Endodermal cell (in vitro differentiated cells): ENCODE measurements at regions not wholly inside any gene's neighbourhood (a gene's known extent, or its start where the extent isn't known, plus 50 kb on each side); places are given as distances from the start of the nearest gene placed in this dataset.

Experiments
- DNase-seq: peaks from one replicate; pipeline ENCODE4 v3.0.0-alpha.2; 2017
- H3K27ac ChIP-seq: 2 replicates; pipeline ENCODE4 v1.5.1; 2013; ENCODE audit warnings: mild to moderate bottlenecking, low read depth, low read length, moderate library complexity
- H3K27me3 ChIP-seq: 2 replicates; pipeline ENCODE4 v1.6.1; 2013; ENCODE audit warnings: mild to moderate bottlenecking, low read length, moderate library complexity; ENCODE audit not compliant: insufficient read depth, control insufficient read depth, poor library complexity, severe bottlenecking
- H3K36me3 ChIP-seq: 2 replicates; pipeline ENCODE4 v1.7.0; 2013; ENCODE audit warnings: mild to moderate bottlenecking, low read length, moderate library complexity; ENCODE audit not compliant: control insufficient read depth, insufficient read depth
- H3K4me1 ChIP-seq: one replicate; pipeline ENCODE4 v1.7.0; 2013; ENCODE audit warnings: low read length; ENCODE audit not compliant: control insufficient read depth, insufficient read depth
- H3K4me3 ChIP-seq: 2 replicates; pipeline ENCODE4 v1.5.1; 2013; ENCODE audit warnings: mild to moderate bottlenecking, low read length, moderate library complexity
- H3K9ac ChIP-seq: 2 replicates; pipeline ENCODE4 v1.6.1; 2013; ENCODE audit warnings: mild to moderate bottlenecking, low read length, moderate library complexity; ENCODE audit not compliant: poor library complexity, severe bottlenecking; ENCODE audit errors: extremely low read depth
- H3K9me3 ChIP-seq: 2 replicates; pipeline ENCODE4 v1.6.1; 2013; ENCODE audit warnings: mild to moderate bottlenecking, low read length, moderate library complexity; ENCODE audit not compliant: control insufficient read depth
- H3K27ac Mint-ChIP-seq: 2 replicates; pipeline ENCODE4 v1.8.0; 2020; ENCODE audit warnings: mixed read lengths
- H3K27me3 Mint-ChIP-seq: 2 replicates; pipeline ENCODE4 v1.8.0; 2021; ENCODE audit warnings: mild to moderate bottlenecking, mixed read lengths; ENCODE audit not compliant: insufficient read depth
- H3K36me3 Mint-ChIP-seq: 2 replicates; pipeline ENCODE4 v1.8.0; 2020; ENCODE audit warnings: low read depth, mixed read lengths
- H3K4me1 Mint-ChIP-seq: 2 replicates; pipeline ENCODE4 v1.8.0; 2020; ENCODE audit warnings: mixed read lengths
- H3K4me3 Mint-ChIP-seq: 2 replicates; pipeline ENCODE4 v1.8.0; 2020; ENCODE audit warnings: mild to moderate bottlenecking, moderate library complexity, mixed read lengths
- H3K9me3 Mint-ChIP-seq: 2 replicates; pipeline ENCODE4 v1.8.0; 2020; ENCODE audit warnings: mild to moderate bottlenecking, mixed read lengths
- CTCF ChIP-seq: fragments of 200-600 bp; sonication (generic); conservative IDR thresholded peaks from 2 replicates; pipeline ENCODE4 v1.5.0; 2021; ENCODE audit warnings: antibody characterized with exemption, mild to moderate bottlenecking
- WGBS, 2 experiments: methylation state at CpG; one replicate each; pipeline versions ENCODE4 v1.1.5 to v1.1.7; 2013; ENCODE audit warnings: missing lambda C conversion rate in 2 of 2, mixed read lengths in 1 of 2; ENCODE audit not compliant: insufficient coverage in 1 of 2, insufficient read length in 1 of 2; 5-methylcytosine and 5-hydroxymethylcytosine counted together

DNA sequence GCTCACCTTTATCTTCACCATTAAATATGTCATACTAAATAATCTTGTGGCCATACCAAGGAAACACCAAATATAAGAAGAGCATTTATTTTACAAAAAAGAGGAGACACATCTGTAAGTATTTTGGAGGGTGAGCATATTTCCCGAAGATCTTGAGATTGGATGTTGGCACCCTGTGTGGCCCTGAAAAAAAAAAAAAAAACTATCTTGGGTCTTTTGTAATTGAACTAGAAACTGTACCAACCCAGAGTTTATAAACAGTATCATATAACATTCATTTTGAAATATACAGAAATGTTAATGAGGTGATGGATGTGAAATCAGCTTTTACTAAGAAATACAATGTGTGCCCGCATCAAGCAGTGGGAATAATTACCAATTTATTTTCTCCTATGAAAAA is 104.0 kb upstream of the FRMD6 start:
- no peaks in the 10 kb centered on the region for H3K36me3 ChIP-seq
- H3K9me3 Mint-ChIP-seq, result no peaks in the 10 kb centered on the region
- no peaks in the 10 kb centered on the region for H3K36me3 Mint-ChIP-seq
- H3K27me3 Mint-ChIP-seq, result no peaks in the 10 kb centered on the region
- DNase-seq, result no peak
- WGBS, 2 experiments, result 93% methylated on average over 2 of the region's 2 CpGs; no CpG with 5 or more reads in 1 of the 2 experiments
- H3K4me1 Mint-ChIP-seq, result no peaks in the 10 kb centered on the region
- H3K9ac ChIP-seq, result no peak overlapping the region
- H3K9me3 ChIP-seq, result no peaks in the 10 kb centered on the region
- H3K4me1 ChIP-seq, result no peaks in the 10 kb centered on the region
- H3K4me3 Mint-ChIP-seq, result no peak overlapping the region
- TF ChIP-seq CTCF, result no peak
- no peak overlapping the region for H3K4me3 ChIP-seq
- no peak overlapping the region for H3K27ac ChIP-seq
- H3K27ac Mint-ChIP-seq, result no peak overlapping the region
- H3K27me3 ChIP-seq, result no peaks in the 10 kb centered on the region

DNA sequence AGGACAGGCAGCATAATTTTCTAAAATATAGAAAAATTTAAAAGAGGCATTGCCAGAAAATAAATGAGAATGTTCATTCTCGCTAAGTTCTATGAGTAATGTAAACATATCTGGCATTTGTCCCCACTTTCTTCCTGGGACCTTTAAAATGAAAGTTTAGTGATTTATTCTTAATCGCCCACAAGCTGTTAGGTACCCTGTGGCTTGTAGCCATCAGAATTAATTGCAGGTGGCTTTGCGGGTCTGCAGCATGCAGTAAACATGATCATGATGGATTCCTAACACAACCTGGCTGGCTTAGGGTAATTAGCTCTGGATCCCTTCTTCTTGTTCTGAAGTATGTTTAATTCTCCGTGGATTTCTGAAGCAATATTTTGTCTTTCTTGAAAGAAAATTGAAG is 103.5 kb upstream of the FRMD6 start:
- Histone ChIP-seq H3K27me3 (no peaks in the 10 kb centered on the region), H3K4me1 (no peaks in the 10 kb centered on the region), H3K9ac (no peak overlapping the region), H3K27ac (no peak overlapping the region), H3K9me3 (no peaks in the 10 kb centered on the region), H3K36me3 (no peaks in the 10 kb centered on the region), H3K4me3 (no peak overlapping the region)
- Mint-ChIP-seq H3K4me3 (no peak overlapping the region), H3K36me3 (no peaks in the 10 kb centered on the region), H3K27me3 (no peaks in the 10 kb centered on the region), H3K9me3 (no peaks in the 10 kb centered on the region), H3K4me1 (no peaks in the 10 kb centered on the region), H3K27ac (no peak overlapping the region)
- no peak for DNase-seq
- no peak for TF ChIP-seq CTCF
- WGBS, 2 experiments, result 97 to 100% methylated on average over 4 of the region's 4 CpGs

GRCh38 chr14:51550636-51551035 is 101.1 kb upstream of the FRMD6 start:
- no peaks in the 10 kb centered on the region for H3K27me3 ChIP-seq
- no peaks in the 10 kb centered on the region for H3K27me3 Mint-ChIP-seq
- H3K36me3 ChIP-seq, result no peaks in the 10 kb centered on the region
- no peak overlapping the region for H3K27ac ChIP-seq
- no peak overlapping the region for H3K27ac Mint-ChIP-seq
- 90 to 96% methylated on average over 5 of the region's 5 CpGs for WGBS, 2 experiments
- H3K9me3 ChIP-seq, result no peaks in the 10 kb centered on the region
- no peaks in the 10 kb centered on the region for H3K4me1 Mint-ChIP-seq
- no peaks in the 10 kb centered on the region for H3K4me1 ChIP-seq
- no peak overlapping the region for H3K4me3 ChIP-seq
- no peak overlapping the region for H3K4me3 Mint-ChIP-seq
- no peak for TF ChIP-seq CTCF
- H3K9me3 Mint-ChIP-seq, result no peaks in the 10 kb centered on the region
- DNase-seq, result no peak
- H3K36me3 Mint-ChIP-seq, result no peaks in the 10 kb centered on the region
- no peak overlapping the region for H3K9ac ChIP-seq
